ENCODE measurements at regions not wholly inside any gene's neighbourhood (a gene's known extent, or its start where the extent isn't known, plus 50 kb on each side); places are given as distances from the start of the nearest gene placed in this dataset.

DNA sequence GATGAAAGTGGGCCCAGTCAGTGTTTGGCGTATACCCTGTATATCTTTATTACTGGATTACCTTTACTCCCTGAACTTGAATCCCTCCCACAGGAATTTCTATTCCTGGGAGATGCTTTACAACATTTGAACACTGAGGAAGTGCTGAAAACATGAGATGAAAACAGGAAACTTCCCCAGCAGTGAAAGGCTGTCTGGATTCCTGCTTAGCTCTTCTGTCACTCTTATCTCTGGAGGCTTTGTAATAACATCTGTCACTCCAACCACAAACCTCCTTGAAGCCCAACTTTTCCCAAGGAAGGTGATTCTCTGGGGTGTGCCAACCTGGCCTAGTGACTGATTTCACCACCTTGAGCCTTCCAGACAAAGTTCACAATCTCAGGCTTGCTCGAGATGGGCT is 264.5 kb upstream of the BMP2 start:
- TF ChIP-seq SAFB2 (CRISPR knock-in tag; IDR thresholded peaks at IDR 0.05; ENCODE audit: borderline replicate concordance, low read depth): no peak
- no peak for TF ChIP-seq SMC3 (IDR thresholded peaks at IDR 0.05; ENCODE audit: low read length)
- TF ChIP-seq, protein P1, sequence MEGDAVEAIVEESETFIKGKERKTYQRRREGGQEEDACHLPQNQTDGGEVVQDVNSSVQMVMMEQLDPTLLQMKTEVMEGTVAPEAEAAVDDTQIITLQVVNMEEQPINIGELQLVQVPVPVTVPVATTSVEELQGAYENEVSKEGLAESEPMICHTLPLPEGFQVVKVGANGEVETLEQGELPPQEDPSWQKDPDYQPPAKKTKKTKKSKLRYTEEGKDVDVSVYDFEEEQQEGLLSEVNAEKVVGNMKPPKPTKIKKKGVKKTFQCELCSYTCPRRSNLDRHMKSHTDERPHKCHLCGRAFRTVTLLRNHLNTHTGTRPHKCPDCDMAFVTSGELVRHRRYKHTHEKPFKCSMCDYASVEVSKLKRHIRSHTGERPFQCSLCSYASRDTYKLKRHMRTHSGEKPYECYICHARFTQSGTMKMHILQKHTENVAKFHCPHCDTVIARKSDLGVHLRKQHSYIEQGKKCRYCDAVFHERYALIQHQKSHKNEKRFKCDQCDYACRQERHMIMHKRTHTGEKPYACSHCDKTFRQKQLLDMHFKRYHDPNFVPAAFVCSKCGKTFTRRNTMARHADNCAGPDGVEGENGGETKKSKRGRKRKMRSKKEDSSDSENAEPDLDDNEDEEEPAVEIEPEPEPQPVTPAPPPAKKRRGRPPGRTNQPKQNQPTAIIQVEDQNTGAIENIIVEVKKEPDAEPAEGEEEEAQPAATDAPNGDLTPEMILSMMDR (CRISPR knock-in tag; IDR thresholded peaks at IDR 0.05): no peak
- TF ChIP-seq ZNF703 (CRISPR knock-in tag; IDR thresholded peaks at IDR 0.05; ENCODE audit: borderline replicate concordance): no peak
- TF ChIP-seq, protein P2, sequence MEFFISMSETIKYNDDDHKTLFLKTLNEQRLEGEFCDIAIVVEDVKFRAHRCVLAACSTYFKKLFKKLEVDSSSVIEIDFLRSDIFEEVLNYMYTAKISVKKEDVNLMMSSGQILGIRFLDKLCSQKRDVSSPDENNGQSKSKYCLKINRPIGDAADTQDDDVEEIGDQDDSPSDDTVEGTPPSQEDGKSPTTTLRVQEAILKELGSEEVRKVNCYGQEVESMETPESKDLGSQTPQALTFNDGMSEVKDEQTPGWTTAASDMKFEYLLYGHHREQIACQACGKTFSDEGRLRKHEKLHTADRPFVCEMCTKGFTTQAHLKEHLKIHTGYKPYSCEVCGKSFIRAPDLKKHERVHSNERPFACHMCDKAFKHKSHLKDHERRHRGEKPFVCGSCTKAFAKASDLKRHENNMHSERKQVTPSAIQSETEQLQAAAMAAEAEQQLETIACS (CRISPR knock-in tag; IDR thresholded peaks at IDR 0.05): no peak
- no peak for TF ChIP-seq FOXP1 (IDR thresholded peaks at IDR 0.05)
- TF ChIP-seq FOXP1 (CRISPR knock-in tag; IDR thresholded peaks at IDR 0.05): no peak
- no peak for TF ChIP-seq TCF7L2 (IDR thresholded peaks at IDR 0.05; ENCODE audit: low read depth, low read length)
- TF ChIP-seq, protein P3, sequence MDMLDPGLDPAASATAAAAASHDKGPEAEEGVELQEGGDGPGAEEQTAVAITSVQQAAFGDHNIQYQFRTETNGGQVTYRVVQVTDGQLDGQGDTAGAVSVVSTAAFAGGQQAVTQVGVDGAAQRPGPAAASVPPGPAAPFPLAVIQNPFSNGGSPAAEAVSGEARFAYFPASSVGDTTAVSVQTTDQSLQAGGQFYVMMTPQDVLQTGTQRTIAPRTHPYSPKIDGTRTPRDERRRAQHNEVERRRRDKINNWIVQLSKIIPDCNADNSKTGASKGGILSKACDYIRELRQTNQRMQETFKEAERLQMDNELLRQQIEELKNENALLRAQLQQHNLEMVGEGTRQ (IDR thresholded peaks at IDR 0.05; ENCODE audit: low read depth, low read length): no peak
- TF ChIP-seq, protein P3 (CRISPR knock-in tag; IDR thresholded peaks at IDR 0.05; ENCODE audit: borderline replicate concordance): no peak
- TF ChIP-seq, protein P4, sequence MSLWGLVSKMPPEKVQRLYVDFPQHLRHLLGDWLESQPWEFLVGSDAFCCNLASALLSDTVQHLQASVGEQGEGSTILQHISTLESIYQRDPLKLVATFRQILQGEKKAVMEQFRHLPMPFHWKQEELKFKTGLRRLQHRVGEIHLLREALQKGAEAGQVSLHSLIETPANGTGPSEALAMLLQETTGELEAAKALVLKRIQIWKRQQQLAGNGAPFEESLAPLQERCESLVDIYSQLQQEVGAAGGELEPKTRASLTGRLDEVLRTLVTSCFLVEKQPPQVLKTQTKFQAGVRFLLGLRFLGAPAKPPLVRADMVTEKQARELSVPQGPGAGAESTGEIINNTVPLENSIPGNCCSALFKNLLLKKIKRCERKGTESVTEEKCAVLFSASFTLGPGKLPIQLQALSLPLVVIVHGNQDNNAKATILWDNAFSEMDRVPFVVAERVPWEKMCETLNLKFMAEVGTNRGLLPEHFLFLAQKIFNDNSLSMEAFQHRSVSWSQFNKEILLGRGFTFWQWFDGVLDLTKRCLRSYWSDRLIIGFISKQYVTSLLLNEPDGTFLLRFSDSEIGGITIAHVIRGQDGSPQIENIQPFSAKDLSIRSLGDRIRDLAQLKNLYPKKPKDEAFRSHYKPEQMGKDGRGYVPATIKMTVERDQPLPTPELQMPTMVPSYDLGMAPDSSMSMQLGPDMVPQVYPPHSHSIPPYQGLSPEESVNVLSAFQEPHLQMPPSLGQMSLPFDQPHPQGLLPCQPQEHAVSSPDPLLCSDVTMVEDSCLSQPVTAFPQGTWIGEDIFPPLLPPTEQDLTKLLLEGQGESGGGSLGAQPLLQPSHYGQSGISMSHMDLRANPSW (CRISPR knock-in tag; IDR thresholded peaks at IDR 0.05; ENCODE audit: borderline replicate concordance): no peak
- TF ChIP-seq, protein P5, sequence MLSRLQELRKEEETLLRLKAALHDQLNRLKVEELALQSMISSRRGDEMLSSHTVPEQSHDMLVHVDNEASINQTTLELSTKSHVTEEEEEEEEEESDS (CRISPR knock-in tag; IDR thresholded peaks at IDR 0.05; ENCODE audit: borderline replicate concordance): no peak
- TF ChIP-seq, protein P6, sequence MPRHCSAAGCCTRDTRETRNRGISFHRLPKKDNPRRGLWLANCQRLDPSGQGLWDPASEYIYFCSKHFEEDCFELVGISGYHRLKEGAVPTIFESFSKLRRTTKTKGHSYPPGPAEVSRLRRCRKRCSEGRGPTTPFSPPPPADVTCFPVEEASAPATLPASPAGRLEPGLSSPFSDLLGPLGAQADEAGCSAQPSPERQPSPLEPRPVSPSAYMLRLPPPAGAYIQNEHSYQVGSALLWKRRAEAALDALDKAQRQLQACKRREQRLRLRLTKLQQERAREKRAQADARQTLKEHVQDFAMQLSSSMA (CRISPR knock-in tag; IDR thresholded peaks at IDR 0.05): no peak
- no peak for TF ChIP-seq ZNF558 (CRISPR knock-in tag; IDR thresholded peaks at IDR 0.05; ENCODE audit: borderline replicate concordance)
- no peak for TF ChIP-seq ZNF460 (CRISPR knock-in tag; IDR thresholded peaks at IDR 0.05; ENCODE audit: borderline replicate concordance)
- TF ChIP-seq, protein P7, sequence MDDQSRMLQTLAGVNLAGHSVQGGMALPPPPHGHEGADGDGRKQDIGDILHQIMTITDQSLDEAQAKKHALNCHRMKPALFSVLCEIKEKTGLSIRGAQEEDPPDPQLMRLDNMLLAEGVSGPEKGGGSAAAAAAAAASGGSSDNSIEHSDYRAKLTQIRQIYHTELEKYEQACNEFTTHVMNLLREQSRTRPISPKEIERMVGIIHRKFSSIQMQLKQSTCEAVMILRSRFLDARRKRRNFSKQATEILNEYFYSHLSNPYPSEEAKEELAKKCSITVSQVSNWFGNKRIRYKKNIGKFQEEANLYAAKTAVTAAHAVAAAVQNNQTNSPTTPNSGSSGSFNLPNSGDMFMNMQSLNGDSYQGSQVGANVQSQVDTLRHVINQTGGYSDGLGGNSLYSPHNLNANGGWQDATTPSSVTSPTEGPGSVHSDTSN (CRISPR knock-in tag; IDR thresholded peaks at IDR 0.05; ENCODE audit: borderline replicate concordance): no peak
